Fibroblast of peridontal ligament (primary cell): ENCODE measurements at regions not wholly inside any gene's neighbourhood (a gene's known extent, or its start where the extent isn't known, plus 50 kb on each side); places are given as distances from the start of the nearest gene placed in this dataset.
A peak's percentile ranks its signal among the peaks of the same experiment; 100 is the strongest.
"Not testable (repeated sequence)": the region's sequence is repeated elsewhere in the genome, so short reads cannot be mapped to it uniquely, and the experiment has no call there.

Experiments
- DNase-seq: peaks from one replicate; pipeline ENCODE4 v3.0.0-alpha.2; 2010; ENCODE audit errors: extremely low read depth

DNA sequence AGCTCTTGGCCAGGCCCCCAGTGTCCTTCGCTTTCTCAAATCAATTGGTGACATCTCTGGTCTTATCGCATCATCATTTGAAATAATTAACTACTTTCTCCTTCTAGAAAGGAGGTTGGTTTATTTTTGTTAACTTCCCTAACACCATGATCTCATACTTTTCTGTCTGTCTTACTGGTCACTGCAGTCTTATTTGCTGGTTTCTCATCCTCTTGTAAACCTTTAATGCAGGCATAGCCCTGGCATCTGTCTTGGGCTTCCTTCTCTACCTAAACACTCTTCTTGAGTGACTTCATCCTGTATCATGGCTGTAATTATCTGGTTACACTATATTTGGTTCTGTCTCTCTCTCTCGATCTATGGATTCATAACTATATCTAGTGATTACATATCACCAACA is 152.8 kb downstream of the CYSLTR2 start:
- no peak for DNase-seq

DNA sequence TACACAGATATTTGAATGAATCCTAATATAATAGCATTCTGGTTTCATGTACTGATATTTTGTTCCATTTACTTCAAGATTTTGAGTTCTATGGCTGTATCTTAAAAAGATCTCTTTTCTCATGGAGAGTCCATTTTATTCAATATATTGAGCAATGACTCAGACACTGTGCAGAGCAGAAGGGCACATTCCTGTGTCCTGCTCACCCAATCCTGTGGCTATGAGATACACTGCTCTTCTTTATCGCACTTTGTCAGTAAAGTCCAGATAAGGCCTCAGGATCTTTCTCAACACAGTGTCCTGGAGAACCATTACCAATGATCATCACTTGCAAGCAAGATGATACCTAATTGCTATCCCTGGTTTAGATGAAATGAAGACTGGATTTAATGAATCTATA is 155.0 kb downstream of the CYSLTR2 start:
- DNase-seq: peak; percentile 17

DNA sequence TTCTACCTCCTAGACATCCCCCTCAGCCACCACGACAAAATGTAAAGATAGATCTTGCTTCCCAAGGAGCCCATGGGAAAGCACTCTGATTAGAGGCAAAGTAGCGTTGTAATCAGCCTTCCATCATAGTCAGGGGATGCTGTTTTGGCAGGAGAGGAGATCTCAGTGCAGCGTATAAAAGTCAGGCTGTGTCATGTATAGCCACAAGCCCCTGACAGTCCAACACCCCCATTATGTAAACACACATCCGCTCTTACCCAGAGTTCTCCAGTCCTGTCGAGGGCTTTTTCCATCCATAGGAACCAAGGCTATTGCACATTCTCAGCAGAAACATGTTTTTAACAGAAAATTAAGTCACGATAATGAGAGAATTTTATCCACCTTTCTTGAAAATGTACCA is 156.3 kb downstream of the CYSLTR2 start:
- DNase-seq: no peak

GRCh38 chr13:48813518-48813917 is 159.8 kb downstream of the CYSLTR2 start:
- DNase-seq: no peak

DNA sequence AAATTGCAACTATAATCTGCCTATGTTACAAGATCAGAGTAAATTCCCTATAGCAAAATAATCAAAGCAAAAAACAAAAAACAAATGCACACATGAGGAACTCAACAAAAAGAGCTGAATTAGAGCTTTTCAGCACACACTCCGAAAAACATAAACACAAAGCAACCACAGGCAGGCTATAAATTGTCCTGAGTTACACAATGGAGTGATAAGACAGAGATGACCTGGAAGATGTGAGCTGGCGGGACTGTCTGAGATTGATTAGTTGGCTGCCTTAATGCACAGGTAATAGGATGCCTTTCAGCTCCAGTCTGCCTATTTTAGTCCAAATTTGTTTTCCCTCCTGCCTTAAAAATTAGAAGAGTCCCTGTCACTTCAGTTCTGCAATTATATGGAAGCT is 159.0 kb upstream of the FNDC3A start:
- no peak for DNase-seq

DNA sequence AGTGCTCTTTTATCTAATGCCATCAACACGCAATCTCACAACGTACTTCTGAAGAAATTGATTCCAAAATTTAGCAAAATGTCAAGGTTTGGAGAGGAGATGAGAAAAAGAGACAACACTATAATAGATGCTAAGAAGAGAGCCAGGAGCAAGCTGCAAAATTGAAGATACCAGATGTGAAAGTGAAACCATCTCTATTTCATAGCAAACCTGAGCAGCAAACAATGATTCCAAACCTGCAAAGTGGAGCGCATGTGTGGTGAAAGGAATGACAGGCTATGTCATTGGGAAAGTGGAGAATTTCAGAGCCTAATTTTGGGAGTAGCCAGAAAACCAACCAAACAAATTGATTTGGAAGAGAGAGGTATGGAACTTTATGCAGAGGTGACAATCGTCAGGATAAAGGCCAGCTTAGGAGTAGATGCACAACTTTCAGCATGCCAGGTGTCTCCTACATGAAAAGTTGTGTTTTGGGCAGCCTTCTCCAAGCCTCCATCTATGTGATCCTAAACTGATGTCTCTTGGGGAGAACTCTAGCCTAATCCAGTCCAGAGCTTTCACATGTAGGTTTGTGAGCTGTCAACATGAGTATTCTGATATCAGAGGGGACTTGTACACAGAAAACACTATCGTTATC is 158.4 kb upstream of the FNDC3A start:
- no peak for DNase-seq

DNA sequence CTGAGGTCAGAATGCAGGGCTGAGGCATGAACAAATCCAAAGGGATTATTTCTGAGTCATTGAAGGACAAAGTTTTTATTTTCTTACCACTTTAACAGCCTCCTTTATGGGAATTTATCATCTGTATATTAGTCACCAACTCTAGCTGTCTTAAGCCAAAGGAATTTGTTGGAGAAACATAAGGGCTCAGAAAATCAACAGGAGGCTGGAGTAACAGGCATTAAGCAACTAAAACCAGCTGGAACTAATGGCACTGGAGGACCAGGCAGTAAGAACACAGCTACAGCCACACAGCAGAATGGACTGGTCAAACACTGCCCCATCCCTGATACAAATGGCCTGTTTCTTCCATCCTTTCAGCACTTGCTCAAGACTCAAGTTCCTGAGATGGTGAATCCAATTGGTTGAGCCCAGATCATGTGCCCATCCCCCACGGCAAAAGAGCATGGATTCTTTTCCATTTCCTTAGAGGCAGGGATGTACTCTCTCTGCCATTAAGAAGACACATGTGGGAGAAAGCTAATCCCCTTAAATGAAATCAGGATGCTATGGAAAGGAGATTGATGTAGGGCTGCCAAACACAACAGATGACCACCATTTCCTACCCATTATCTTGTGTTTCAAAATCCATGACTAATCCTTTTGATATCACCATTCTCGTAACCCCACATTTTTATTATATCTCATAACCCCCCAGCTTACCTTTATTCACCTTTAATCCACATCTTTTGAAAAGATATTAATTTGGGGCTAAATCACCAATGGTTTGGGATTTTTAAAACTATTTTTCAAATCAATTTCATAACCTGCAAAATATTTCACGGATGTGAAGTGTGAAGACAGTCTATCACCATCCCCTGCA is 157.0 kb upstream of the FNDC3A start:
- DNase-seq: peak; percentile 95

DNA sequence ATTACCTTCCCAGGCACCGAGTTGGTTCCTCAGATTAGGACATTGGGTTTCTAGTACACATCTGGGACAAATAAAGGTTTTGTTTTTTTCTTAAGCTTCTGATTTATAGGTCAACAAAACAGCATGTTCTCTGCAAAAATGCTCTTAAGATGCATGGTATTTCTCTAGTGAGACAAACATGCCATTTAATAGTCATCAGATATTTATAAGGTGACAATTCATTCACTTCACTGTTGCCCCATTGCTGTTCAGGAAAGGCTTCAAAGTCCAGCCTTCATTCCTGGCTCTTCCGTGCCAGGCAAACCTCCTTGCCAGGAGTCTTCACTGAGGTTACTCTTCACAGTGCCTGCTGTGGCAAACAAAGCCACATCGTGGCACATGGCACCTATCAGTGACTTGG is 156.3 kb upstream of the FNDC3A start:
- DNase-seq: no peak

- DNase-seq: no peak
Observed at GRCh38 chr13:48819899-48820298, 155.8 kb upstream of the FNDC3A start.

DNA sequence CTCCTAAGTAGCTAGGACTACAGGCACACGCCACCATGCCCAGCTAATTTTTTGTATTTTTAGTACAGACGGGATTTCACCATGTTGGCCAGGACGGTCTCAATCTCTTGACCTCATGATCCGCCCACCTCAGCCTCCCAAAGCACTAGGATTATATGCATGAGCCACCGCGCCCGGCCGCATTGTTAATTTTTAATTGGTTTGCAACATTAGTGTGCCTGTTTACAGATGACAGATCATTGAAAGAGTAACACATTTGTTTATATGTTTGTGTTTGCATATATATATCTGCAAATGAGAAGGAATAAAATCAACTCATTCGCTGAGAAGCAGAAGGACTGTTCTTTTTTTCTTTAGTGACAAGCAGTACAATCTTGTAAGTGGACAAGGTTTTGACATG is 152.2 kb upstream of the FNDC3A start:
- not testable (repeated sequence) for DNase-seq

DNA sequence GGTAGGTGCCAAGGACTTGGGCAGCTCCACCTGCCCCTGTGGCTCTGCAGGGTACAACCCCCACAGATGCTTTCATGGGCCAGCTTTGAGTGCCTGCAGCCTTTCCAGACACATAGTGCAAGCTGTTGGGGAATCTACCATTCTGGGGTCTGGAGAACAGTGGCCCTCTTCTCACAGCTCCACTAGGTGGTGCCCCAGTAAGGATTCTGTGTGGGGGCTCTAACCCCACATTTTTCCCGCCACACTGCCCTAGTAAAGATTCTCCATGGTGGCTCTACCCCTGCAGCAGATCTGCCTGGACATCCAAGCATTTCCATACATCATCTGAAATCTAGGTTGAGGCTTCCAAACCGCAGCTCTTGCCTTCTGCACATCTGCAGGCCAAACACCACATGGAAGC is 149.7 kb upstream of the FNDC3A start:
- DNase-seq: no peak

DNA sequence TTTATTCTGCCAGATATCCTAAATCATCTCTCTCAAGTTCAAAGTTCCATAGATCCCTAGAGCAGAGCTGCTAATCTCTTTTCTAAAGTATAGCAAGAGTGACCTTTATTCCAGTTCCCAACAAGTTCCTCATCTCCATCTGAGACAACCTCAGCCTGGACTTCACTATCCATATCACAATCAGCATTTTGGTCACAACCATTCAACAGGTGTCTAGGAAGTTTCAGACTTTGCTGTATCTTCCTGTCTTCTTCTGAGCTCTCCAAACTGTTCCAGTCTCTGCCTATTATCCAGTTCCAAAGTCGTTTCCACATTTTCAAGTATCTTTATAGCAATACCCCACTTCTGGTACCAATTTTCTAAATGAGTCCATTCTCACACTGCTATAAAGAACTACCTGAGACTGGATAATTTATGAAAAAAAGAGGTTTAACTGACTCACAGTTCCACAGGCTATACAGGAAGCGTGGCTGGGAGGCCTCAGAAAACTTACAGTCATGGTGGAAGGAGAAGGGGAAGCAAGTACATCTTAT is 148.7 kb upstream of the FNDC3A start:
- DNase-seq: not testable (repeated sequence)

DNA sequence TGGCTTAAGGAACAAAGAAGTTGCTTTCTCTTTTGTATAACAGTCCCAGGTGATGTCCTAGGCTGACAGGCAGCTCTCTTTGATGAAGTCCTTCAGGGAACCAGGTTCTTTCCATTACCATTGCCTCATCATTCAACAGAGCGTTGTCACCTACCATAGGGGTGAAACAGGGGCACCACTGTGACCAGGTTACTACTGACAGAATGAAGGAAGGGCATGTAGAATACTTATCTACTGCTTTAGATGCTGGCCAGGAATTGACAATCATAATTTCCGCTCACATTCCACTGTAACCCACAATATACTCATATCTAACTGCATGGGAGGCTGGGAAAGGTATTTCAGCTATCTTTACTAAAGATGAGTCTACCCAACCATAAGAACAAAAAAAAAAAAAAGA is 148.0 kb upstream of the FNDC3A start:
- no peak for DNase-seq

DNA sequence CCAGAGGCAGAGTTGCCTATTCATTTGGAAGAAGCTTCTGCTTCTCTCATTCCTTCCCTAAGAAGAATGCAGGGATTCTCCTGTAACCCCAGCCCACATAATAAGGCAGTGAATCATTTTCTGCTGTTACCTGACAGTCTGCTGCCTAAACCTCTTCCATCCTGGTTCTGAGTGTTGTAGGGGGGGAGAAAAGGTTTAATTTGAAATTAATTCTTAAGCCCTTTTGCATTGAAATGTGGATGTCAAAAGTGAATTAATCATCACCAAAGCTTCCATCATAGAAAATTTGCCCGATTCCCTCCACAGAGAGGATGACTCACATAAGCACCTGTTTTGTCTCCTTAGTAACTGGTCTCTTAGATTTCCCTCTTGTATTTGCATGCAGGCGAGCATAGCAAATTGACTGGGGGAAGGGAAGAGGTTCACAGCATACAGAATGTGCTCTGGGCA is 146.7 kb upstream of the FNDC3A start:
- DNase-seq: no peak

- DNase-seq: no peak
Observed at GRCh38 chr13:48829536-48829935, 146.2 kb upstream of the FNDC3A start.

DNA sequence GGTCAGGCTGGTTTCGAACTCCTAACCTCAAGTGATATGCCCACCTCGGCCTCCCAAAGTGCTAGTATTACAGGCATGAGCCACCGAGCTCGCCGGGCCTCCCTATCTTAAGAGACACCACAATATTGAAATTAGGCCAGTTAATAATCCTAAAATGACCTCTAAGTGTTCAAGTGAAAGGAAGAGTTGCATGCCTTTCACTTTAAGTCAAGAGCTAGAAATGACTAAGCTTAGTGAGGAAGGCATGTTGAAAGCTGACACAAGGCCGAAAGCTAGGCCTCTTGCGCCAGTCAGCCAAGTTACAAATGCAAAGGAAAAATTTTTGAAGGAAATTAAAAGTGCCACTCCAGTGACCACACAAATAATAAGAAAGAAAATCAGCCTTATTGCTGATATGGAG is 144.5 kb upstream of the FNDC3A start:
- DNase-seq: no peak

- no peak for DNase-seq
Observed at GRCh38 chr13:48833412-48833811, 142.3 kb upstream of the FNDC3A start.

DNA sequence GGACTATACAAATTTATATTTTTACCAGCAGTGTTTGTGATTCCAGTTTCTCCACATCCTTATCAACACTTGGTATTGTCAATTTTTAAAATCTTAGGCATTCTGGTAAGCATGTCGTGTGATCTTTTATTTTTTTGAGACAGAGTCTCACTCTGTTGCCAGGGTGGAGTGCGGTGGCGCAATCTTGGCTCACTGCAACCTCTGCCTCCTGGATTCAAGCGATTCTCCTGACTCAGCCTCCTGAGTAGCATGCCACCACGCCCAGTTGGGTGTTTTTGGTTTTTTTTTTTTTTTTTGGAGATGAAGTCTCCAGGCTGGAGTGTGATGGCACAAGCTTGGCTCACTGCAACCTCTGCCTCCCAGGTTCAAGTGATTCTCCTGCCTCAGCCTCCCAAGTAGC is 140.4 kb upstream of the FNDC3A start:
- not testable (repeated sequence) for DNase-seq

- peak; percentile 27 for DNase-seq
Observed at GRCh38 chr13:48838193-48838973, 137.3 kb upstream of the FNDC3A start.

DNA sequence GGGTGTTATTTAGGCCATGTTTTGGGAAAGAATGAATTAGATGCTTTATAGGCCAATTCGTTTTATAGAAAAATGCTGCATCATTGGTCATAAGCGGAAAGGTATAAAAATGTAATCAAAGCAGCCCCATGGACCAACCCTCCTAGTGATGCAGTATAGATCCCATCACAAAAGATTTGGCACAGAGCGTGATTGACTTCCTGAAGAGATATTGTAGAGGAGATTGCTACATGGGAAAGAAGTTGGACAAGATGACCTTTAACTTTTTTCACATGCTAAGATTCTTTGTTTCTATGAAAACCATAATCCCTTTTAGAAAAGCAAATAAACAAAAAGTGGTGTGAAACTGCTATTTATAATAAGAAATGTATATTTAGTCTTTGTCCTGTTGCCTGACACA is 136.5 kb upstream of the FNDC3A start:
- no peak for DNase-seq

DNA sequence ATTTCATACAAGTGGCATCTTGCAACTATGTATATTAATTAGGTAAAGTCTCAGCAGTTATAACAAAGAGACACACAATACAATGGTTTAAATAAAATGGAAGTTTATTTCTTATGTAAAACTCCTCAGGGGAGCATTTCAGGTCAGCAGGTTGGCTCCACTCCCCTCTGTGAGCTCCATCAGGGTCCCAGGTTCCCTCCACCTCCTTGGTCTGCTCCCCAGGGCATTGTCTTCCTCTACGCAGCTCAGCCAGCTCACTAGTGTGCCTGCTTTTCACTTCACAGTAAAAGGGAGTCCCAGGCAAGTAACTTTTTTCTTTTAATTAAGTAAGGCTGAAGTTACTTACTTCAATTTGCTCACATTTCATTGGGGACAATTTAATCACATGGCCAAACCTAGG is 135.3 kb upstream of the FNDC3A start:
- no peak for DNase-seq

- no peak for DNase-seq
Observed at GRCh38 chr13:48842316-48842715, 133.4 kb upstream of the FNDC3A start.
